ENCODE measurements at regions not wholly inside any gene's neighbourhood (a gene's known extent, or its start where the extent isn't known, plus 50 kb on each side); places are given as distances from the start of the nearest gene placed in this dataset.

DNA sequence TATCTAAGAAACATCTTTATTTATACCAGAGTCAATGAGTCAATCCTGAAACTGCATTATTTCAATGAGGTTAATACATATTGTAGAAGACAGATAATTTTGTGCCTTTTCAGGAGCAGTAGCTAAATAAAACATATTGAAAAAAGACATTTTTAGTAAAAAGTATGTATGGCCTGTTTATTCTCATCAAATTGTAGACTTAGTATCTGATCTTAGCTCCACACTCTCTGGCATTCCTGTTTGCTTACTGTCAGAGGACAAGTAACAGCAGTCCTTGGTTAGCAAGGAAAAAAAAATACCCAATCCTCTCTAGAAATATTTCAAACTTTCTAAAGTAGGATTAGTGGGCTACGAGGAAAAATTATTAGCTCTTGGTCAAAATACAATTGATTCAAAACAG, 50.5 kb upstream of the GUCY1A1 start:
- DNase-seq: no peak

GRCh38 chr4:155615081-155615887, 51.4 kb upstream of the GUCY1A1 start:
- no peak for DNase-seq

DNA sequence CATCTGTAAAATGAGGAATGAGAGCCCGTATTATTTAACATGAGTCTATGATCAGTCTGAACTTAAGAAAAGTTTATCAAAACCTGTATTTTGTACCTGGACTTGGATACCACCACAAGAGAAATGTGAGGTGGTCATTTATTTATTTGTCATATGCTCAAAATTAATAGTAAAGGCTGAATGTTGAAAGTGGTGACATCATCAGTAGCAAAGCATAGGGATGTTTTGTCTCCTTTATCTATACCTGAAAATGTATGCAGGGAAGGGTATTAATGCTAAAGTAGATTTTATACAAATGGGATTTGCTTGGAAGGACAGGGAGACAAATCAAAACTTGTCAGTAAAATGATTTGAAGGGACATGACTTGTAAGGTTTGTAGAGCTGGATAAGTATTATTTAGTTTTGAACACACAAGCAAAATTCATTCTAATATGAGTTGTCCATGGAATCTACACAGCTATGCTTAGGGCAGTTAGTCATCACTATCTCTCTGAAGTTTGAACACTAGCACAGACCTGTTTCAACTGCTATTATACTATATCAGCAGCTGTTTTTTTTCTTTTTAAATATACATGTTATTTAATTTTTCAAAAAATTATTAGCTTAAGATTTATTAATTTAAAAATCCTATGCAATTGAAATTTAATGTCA, 52.4 kb upstream of the GUCY1A1 start:
- no peak for DNase-seq

- DNase-seq: no peak
Observed at GRCh38 chr4:155612074-155612473, 54.6 kb upstream of the GUCY1A1 start.

GRCh38 chr4:155611501-155611900, 55.1 kb upstream of the GUCY1A1 start:
- no peak for DNase-seq

DNA sequence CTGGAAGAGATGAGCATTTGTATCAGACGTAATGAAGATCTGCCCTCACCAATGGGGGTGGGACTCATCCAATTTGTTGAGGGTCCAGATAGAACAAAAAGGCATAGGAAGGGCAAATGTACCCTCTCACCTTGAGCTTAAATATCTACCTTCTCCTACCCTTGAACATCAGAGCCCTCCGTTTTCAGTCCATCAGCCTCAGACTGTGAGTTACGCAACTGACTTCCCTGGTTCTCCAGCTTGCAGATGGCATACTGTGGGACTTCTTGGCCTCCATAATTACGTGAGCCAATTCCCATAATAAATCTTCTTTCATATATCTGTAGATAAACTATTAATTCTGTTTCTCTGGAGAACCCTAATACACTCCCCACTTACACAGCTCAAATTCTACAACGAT, 56.5 kb upstream of the GUCY1A1 start:
- DNase-seq: no peak

DNA sequence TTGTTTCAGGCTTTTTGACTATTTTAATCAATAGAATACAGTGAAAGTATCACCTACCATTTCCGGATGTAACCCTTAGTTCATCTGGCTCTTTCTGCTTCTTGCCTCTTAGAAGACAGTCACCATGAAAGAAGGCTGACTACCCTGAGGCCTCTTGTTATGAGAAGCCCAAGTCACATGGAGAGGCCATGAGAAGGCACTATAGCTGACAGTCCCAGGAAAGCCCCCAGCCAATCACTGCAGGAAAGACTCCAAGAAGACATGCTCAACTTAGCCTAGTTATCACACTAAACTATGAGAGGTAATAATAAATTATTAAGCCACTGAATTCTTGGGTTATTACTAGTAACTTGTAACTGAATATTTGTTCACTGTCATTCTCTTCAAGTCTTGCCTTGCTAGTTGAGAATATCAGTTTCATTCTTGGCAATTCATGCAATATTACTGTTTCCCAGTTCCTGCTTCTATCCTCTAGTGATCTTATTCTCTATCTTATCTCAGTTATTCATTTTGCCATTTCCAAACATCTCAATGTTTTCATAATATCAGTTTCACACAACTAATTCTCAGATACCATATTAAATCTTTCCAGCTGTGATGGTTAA, 57.1 kb upstream of the GUCY1A1 start:
- no peak for DNase-seq

GRCh38 chr4:155608225-155608885, 58.3 kb upstream of the GUCY1A1 start:
- DNase-seq: no peak

DNA sequence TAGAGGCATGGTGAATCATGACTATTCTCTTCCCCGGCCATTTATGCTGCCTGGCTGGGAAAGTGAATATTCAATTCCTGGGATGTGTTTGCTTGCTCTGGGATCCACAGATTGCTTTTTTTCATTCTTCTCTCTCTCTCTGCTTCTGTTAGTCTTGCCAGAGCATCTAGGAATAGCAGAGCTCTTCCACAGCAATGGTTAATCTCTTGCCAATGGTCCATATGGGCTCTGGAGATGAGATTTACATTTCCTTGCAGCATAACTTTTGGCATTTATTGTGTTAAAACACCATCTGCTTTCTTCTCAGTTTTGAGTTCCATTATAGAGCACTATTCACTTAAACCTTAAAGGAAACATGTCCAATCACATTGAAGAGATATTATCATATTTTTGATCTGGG, 59.2 kb upstream of the GUCY1A1 start:
- DNase-seq: no peak

DNA sequence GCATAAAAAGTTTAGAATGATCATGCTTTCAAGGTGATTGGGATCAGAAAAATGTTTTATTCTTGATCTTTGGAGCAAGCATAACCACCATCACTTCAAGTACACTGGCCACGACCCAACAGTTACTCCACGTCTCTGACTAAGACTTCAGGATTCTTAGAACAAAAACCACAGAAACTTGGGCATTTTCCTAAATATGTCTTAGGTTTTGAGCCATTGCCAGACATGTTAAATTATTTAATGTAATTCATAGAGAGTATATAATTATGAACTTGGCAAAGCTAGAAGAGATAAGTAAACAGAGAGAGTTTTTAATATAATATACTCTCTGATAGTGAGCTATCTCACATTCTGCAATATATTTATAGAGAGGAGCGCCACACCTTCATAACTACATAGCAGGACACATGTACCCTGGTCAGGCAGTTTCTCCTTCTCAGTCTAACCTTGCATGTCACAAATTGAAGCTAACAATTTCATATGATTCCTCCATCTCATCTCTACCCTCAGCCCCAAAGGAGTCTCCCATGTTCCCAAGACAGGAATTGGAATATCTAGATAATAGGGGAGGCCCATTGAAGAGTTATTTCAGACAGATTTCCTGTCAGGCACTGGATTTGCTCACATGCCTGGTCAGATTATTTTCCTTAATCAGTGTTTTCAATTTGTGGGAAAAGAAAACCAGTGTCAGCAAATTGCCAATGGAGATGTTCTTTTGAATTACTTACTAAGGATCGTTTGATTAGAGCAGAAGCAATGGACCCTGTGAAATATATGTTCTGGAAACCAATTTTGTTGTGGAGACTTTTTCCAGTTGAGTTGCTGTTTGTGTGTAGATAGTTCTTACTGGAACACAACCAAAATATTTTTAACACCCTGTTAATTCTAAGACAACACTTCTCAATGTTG, 61.7 kb upstream of the GUCY1A1 start:
- no peak for DNase-seq

GRCh38 chr4:155603360-155603891, 63.2 kb upstream of the GUCY1A1 start:
- no peak for DNase-seq

- DNase-seq: no peak
Observed at GRCh38 chr4:155602351-155603140, 64.1 kb upstream of the GUCY1A1 start.

- DNase-seq: no peak
Observed at GRCh38 chr4:155600244-155600643, 66.4 kb upstream of the GUCY1A1 start.

- no peak for DNase-seq
Observed at GRCh38 chr4:155599596-155599995, 67.1 kb upstream of the GUCY1A1 start.

DNA sequence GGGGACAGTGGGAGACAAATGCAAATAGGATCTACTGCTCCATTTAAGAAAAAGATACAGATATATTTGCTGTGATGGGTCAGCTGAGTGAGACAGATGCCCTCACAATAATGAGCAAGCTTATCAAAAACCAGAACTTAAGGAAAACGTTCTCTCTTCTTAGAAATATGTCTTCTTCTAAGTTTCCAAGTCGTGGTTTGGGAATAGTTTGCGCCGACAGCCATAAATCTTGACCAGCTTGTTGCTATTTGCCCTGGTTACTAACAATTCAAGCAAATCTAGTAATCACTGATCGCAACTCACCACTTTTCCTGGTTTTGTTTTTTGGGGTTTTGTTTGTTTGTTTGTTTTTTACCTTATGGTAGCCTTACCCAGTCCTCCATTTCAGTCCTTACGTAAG, 67.6 kb upstream of the GUCY1A1 start:
- DNase-seq: no peak

GRCh38 chr4:155597933-155598451, 68.7 kb upstream of the GUCY1A1 start:
- no peak for DNase-seq

- no peak for DNase-seq
Observed at GRCh38 chr4:155597281-155597680, 69.4 kb upstream of the GUCY1A1 start.

DNA sequence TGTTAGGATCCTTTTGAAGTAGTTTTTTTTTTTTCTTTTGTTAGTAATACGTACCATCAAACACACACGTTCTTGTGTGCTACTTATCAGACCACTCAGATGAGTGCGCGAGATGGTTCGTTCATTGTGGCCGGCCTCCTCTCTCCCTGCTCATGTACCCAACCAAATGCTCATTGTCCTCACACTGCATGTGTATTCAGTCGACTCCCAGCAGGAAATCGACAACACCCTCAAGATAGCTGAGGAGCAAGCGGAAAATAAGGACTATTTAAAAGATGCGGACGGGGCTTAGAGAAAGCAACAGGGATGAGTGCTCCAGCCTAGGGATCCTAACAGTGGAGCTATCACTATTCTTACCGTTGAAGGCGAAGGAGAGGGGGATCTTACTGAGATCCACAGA, 72.9 kb upstream of the GUCY1A1 start:
- no peak for DNase-seq

DNA sequence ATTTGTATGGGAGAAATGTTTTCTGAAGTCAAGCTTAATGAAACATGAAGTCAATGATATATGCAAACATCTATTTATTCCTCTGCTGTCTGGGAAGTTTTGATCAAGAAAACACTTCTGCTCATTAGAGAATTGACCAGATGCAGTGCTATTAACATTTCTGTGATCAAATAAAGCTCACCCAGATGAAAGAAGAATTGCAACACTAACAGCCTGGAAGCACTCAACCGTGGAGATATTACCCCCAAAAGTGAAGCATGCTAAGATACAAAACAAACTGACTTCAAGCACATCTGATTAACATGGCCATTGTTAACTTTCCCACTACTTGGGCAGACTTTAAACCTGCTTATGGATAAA, 73.7 kb upstream of the GUCY1A1 start:
- no peak for DNase-seq

DNA sequence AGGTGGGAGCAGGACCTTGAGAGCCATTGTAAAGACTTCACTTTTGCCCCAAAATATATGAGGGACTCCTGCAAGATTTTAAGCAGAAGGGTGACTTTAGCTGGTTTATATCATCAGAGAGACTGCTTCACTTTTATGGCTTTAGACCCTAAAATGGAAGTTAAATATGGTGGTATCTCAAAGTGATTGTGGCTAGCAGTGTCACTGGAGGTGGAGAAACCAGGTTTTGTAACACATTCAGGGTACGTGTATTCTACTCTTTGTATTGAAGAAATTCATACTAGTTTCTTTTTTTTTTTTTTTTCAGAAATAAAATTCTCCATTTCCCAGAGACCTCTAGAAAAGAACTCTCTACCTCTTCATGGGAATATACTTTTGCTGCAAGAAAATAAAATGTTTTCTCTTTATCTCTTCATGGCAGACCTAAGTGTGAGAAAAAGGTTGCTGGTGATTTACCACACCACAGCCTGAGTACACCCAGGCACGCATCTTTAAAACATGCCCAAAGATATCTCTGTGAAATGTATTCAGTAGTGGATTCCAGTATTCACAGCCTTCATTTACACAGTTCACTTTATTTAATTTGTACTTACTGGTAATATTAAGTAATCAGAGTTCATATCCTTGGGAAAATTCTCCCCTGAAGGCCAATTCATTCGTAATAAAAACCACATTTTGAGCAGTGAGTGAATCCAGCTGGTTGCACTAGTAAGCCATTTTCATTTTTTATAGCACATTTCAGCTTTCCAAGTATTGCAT, 74.3 kb upstream of the GUCY1A1 start:
- no peak for DNase-seq

DNA sequence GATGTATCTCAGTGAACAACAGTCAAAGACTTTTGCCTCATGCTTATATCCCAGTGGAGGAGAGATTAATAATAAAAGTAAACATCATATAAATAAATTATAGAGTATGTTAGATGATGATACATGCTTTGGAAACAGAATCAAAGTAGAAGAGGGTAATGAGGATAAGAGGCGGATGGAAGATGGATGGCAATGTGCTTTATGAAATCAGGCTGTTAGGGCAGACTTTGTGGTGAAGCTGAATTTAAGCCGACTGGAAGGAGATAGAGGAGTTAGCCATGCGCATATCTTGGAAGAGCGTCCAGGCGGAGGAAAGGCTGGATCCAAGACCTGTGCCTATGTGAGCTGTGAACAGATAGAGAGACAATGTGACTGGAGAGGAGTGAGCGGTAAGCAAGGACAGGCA, 74.9 kb upstream of the GUCY1A1 start:
- DNase-seq: no peak

Data from activated CD8-positive, alpha-beta memory T cell treated with anti-CD3 and anti-CD28 coated beads, Interleukin-2, amount 50 U/mL, for 4 hours (primary cell).